Stimulated activated naive B cell treated with anti-CD40 and anti-IgM and Interleukin-4, amounts not matched to agents 10 μg/mL and 1 μg/mL and 100 μg/mL, for 72 hours (primary cell): ENCODE measurements at regions not wholly inside any gene's neighbourhood (a gene's known extent, or its start where the extent isn't known, plus 50 kb on each side); places are given as distances from the start of the nearest gene placed in this dataset.

Experiments
- ATAC-seq, 2 donors: fragments of 150-1000 bp; cut with Tn5 transposase; replicated peaks; 2 replicates each; pipeline ENCODE4 v1.10.0; 2021; ENCODE audit warnings: moderate library complexity in 1 of 2
- DNase-seq: peaks from one replicate; pipeline ENCODE4 v3.0.0; 2021
- H3K27ac Mint-ChIP-seq: one replicate; pipeline ENCODE4 v1.8.0; 2022; ENCODE audit warnings: mild to moderate bottlenecking, mixed read lengths
- H3K27me3 Mint-ChIP-seq, 2 donors: one replicate each; pipeline ENCODE4 v1.8.0; 2022; ENCODE audit warnings: mixed read lengths in 2 of 2
- H3K36me3 Mint-ChIP-seq, 2 donors: one replicate each; pipeline ENCODE4 v1.8.0; 2022; ENCODE audit warnings: mixed read lengths in 2 of 2, mild to moderate bottlenecking in 1 of 2
- H3K4me1 Mint-ChIP-seq, 2 donors: one replicate each; pipeline ENCODE4 v1.8.0; 2022; ENCODE audit warnings: mixed read lengths in 2 of 2, mild to moderate bottlenecking in 1 of 2
- H3K4me3 Mint-ChIP-seq, 2 donors: one replicate each; pipeline ENCODE4 v1.8.0; 2022; ENCODE audit warnings: mild to moderate bottlenecking in 2 of 2, mixed read lengths in 2 of 2, moderate library complexity in 1 of 2
- H3K9me3 Mint-ChIP-seq, 2 donors: one replicate each; pipeline ENCODE4 v1.8.0; 2022; ENCODE audit warnings: mixed read lengths in 2 of 2, mild to moderate bottlenecking in 1 of 2

- H3K36me3 Mint-ChIP-seq = no peaks in the 10 kb centered on the region
- H3K9me3 Mint-ChIP-seq = peaks cover 0 to 3% of the 10 kb centered on the region in 2 donors
- ATAC-seq = no peak
- H3K27ac Mint-ChIP-seq = no peak overlapping the region
- H3K4me3 Mint-ChIP-seq = no peak overlapping the region
- DNase-seq = no peak
- peaks cover 0 to 5% of the 10 kb centered on the region in 2 donors for H3K4me1 Mint-ChIP-seq
- H3K27me3 Mint-ChIP-seq = peaks cover 13 to 33% of the 10 kb centered on the region in 2 donors
Measured at GRCh38 chr10:8323428-8324054, 269.1 kb downstream of the GATA3 start.

- H3K36me3 Mint-ChIP-seq = no peaks in the 10 kb centered on the region
- no peaks in the 10 kb centered on the region for H3K9me3 Mint-ChIP-seq
- no peak for DNase-seq
- H3K4me3 Mint-ChIP-seq = no peak overlapping the region
- H3K4me1 Mint-ChIP-seq = peaks cover 0 to 5% of the 10 kb centered on the region in 2 donors
- peaks cover 20 to 27% of the 10 kb centered on the region in 2 donors for H3K27me3 Mint-ChIP-seq
- peak; percentile 69 to 81 for ATAC-seq
- peak overlapping the region; percentile 52 for H3K27ac Mint-ChIP-seq
Measured at GRCh38 chr10:8325024-8325980, 270.8 kb downstream of the GATA3 start.

- H3K27ac Mint-ChIP-seq = no peak overlapping the region
- H3K9me3 Mint-ChIP-seq = no peaks in the 10 kb centered on the region
- no peak overlapping the region for H3K4me3 Mint-ChIP-seq
- no peak for ATAC-seq
- H3K27me3 Mint-ChIP-seq = peaks cover 25 to 36% of the 10 kb centered on the region in 2 donors
- peaks cover 2 to 5% of the 10 kb centered on the region in 2 donors for H3K4me1 Mint-ChIP-seq
- DNase-seq = no peak
- H3K36me3 Mint-ChIP-seq = no peaks in the 10 kb centered on the region
Measured at GRCh38 chr10:8326396-8327139, 272.1 kb downstream of the GATA3 start.

GRCh38 chr10:8327140-8327423, 272.6 kb downstream of the GATA3 start:
- no peak overlapping the region for H3K27ac Mint-ChIP-seq
- H3K27me3 Mint-ChIP-seq = peaks cover 30 to 42% of the 10 kb centered on the region in 2 donors
- DNase-seq (no peak), ATAC-seq (no peak)
- H3K4me3 Mint-ChIP-seq = no peak overlapping the region
- no peaks in the 10 kb centered on the region for H3K36me3 Mint-ChIP-seq
- H3K4me1 Mint-ChIP-seq = peaks cover 5 to 9% of the 10 kb centered on the region in 2 donors
- no peaks in the 10 kb centered on the region for H3K9me3 Mint-ChIP-seq

- peaks cover 46 to 51% of the 10 kb centered on the region in 2 donors for H3K27me3 Mint-ChIP-seq
- H3K9me3 Mint-ChIP-seq = no peaks in the 10 kb centered on the region
- H3K27ac Mint-ChIP-seq = no peak overlapping the region
- H3K4me1 Mint-ChIP-seq = peaks cover 10 to 15% of the 10 kb centered on the region in 2 donors
- H3K36me3 Mint-ChIP-seq = no peaks in the 10 kb centered on the region
- DNase-seq = no peak
- no peak for ATAC-seq
- no peak overlapping the region for H3K4me3 Mint-ChIP-seq
Measured at GRCh38 chr10:8331387-8331786, 276.9 kb downstream of the GATA3 start.

GRCh38 chr10:8331896-8332729, 277.6 kb downstream of the GATA3 start:
- H3K36me3 Mint-ChIP-seq = no peaks in the 10 kb centered on the region
- H3K4me3 Mint-ChIP-seq = peak overlapping the region; percentile 44 to 47
- H3K27me3 Mint-ChIP-seq = peaks cover 42 to 51% of the 10 kb centered on the region in 2 donors
- peak; percentile 97 to 99 for ATAC-seq
- H3K27ac Mint-ChIP-seq = no peak overlapping the region
- H3K4me1 Mint-ChIP-seq = peaks cover 10 to 15% of the 10 kb centered on the region in 2 donors
- peak; percentile 54 for DNase-seq
- no peaks in the 10 kb centered on the region for H3K9me3 Mint-ChIP-seq

GRCh38 chr10:8332730-8333111, 278.2 kb downstream of the GATA3 start:
- peaks cover 10 to 15% of the 10 kb centered on the region in 2 donors for H3K4me1 Mint-ChIP-seq
- H3K36me3 Mint-ChIP-seq = no peaks in the 10 kb centered on the region
- H3K27ac Mint-ChIP-seq = no peak overlapping the region
- no peaks in the 10 kb centered on the region for H3K9me3 Mint-ChIP-seq
- H3K27me3 Mint-ChIP-seq = peaks cover 42 to 51% of the 10 kb centered on the region in 2 donors
- H3K4me3 Mint-ChIP-seq = peak overlapping the region; percentile 44 to 47
- DNase-seq = no peak
- ATAC-seq = no peak

GRCh38 chr10:8334631-8335030, 280.1 kb downstream of the GATA3 start:
- peaks cover 10 to 15% of the 10 kb centered on the region in 2 donors for H3K4me1 Mint-ChIP-seq
- ATAC-seq = no peak
- H3K4me3 Mint-ChIP-seq = no peak overlapping the region
- no peaks in the 10 kb centered on the region for H3K36me3 Mint-ChIP-seq
- H3K27me3 Mint-ChIP-seq = peaks cover 42 to 47% of the 10 kb centered on the region in 2 donors
- no peak overlapping the region for H3K27ac Mint-ChIP-seq
- DNase-seq = no peak
- H3K9me3 Mint-ChIP-seq = no peaks in the 10 kb centered on the region

- Mint-ChIP-seq H3K9me3 (peaks cover 4% of the 10 kb centered on the region in 2 donors), H3K27ac (no peak overlapping the region), H3K4me3 (no peak overlapping the region), H3K36me3 (no peaks in the 10 kb centered on the region), H3K4me1 (peaks cover 8 to 14% of the 10 kb centered on the region in 2 donors), H3K27me3 (peaks cover 35 to 40% of the 10 kb centered on the region in 2 donors)
- DNase-seq = no peak
- no peak for ATAC-seq
Measured at GRCh38 chr10:8336629-8337331, 282.3 kb downstream of the GATA3 start.

GRCh38 chr10:8337332-8337651, 282.8 kb downstream of the GATA3 start:
- DNase-seq (no peak), ATAC-seq (no peak)
- peaks cover 3 to 9% of the 10 kb centered on the region in 2 donors for H3K4me1 Mint-ChIP-seq
- no peaks in the 10 kb centered on the region for H3K36me3 Mint-ChIP-seq
- H3K27ac Mint-ChIP-seq = no peak overlapping the region
- H3K4me3 Mint-ChIP-seq = no peak overlapping the region
- H3K27me3 Mint-ChIP-seq = peaks cover 31 to 36% of the 10 kb centered on the region in 2 donors
- H3K9me3 Mint-ChIP-seq = peaks cover 4% of the 10 kb centered on the region in 2 donors

GRCh38 chr10:8338177-8338766, 283.8 kb downstream of the GATA3 start:
- H3K9me3 Mint-ChIP-seq = peaks cover 4% of the 10 kb centered on the region in 2 donors
- peaks cover 27 to 31% of the 10 kb centered on the region in 2 donors for H3K27me3 Mint-ChIP-seq
- H3K4me1 Mint-ChIP-seq = no peaks in the 10 kb centered on the region
- peak in 1 of 2 donors; percentile 23 for ATAC-seq
- H3K27ac Mint-ChIP-seq = no peak overlapping the region
- DNase-seq = no peak
- no peaks in the 10 kb centered on the region for H3K36me3 Mint-ChIP-seq
- H3K4me3 Mint-ChIP-seq = no peak overlapping the region

GRCh38 chr10:8344756-8345155, 290.3 kb downstream of the GATA3 start:
- no peak overlapping the region for H3K27ac Mint-ChIP-seq
- DNase-seq (no peak), ATAC-seq (no peak)
- no peaks in the 10 kb centered on the region for H3K4me1 Mint-ChIP-seq
- no peaks in the 10 kb centered on the region for H3K36me3 Mint-ChIP-seq
- H3K27me3 Mint-ChIP-seq = peaks cover 17 to 23% of the 10 kb centered on the region in 2 donors
- peaks cover 8 to 10% of the 10 kb centered on the region in 2 donors for H3K9me3 Mint-ChIP-seq
- no peak overlapping the region for H3K4me3 Mint-ChIP-seq

GRCh38 chr10:8346861-8347260, 292.4 kb downstream of the GATA3 start:
- no peaks in the 10 kb centered on the region for H3K4me1 Mint-ChIP-seq
- H3K9me3 Mint-ChIP-seq = peaks cover 4 to 5% of the 10 kb centered on the region in 2 donors
- H3K36me3 Mint-ChIP-seq = no peaks in the 10 kb centered on the region
- peaks cover 6 to 9% of the 10 kb centered on the region in 2 donors for H3K27me3 Mint-ChIP-seq
- H3K4me3 Mint-ChIP-seq = no peak overlapping the region
- no peak for DNase-seq
- no peak for ATAC-seq
- H3K27ac Mint-ChIP-seq = no peak overlapping the region
